Pulmonary artery endothelial cell (primary cell): ENCODE measurements at regions not wholly inside any gene's neighbourhood (a gene's known extent, or its start where the extent isn't known, plus 50 kb on each side); places are given as distances from the start of the nearest gene placed in this dataset.
"Not testable (repeated sequence)": the region's sequence is repeated elsewhere in the genome, so short reads cannot be mapped to it uniquely, and the experiment has no call there.

ENCODE experiments used
- DNase-seq: peaks from one replicate; pipeline ENCODE4 v3.0.0-alpha.2; 2011; ENCODE audit warnings: low read depth, low spot score

DNA sequence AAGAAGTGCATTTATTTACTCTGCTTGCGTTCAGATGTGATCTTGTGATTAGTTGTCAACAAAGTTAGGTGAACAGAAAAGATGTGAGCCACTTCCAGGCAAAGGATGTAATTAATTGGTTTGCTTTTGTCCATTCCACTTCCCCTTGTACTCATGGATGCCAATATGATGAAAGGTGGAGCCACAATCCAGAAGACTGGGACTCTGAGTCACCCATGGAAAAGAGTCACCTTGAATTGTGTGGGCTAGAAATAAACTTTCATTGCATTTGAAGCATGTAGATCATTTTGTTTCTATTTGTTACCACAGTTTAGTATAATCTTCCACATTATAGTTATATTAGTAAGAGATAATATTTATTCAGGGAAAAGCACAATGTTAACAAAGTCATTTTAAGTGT, 684.2 kb downstream of the LTN1 start:
- DNase-seq, result no peak

DNA sequence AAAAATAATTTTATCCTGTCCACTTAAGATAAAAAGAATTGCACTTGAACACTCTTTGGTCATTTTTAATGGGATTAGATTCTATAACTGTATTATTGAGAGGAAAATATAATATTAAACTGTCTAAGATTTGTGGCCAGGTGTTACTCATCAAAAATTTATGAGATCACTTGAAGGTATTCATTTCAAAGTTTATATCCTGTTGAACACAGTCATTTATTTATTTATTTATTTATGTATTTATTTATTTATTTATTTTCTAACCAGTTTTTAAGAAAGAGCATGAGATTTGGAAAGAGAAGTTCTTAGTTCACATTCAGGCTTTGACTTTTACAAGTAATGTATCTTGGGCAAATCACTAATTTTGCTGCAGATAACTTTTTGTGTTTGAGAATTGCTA, 692.7 kb downstream of the LTN1 start:
- no peak for DNase-seq

DNA sequence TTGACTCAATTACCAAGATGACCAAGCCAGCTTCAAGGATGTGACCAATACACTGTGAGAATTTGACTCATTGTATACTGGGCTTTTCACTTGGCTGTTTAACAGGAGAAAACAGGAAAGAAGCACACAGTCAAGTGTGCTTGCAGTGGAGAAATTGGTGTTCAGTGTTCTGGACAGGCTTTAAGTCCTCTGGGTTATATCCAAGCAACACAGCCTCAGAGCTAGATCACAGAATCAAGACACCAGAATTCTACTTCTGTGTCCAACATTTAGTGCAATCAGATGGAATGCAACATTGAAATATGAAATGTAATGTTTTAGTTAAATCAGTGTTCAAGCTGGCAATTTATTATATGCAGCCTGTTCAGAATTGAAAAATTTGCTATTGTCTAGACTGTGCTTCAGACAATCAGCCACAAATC, 694.4 kb downstream of the LTN1 start:
- DNase-seq, result no peak

DNA sequence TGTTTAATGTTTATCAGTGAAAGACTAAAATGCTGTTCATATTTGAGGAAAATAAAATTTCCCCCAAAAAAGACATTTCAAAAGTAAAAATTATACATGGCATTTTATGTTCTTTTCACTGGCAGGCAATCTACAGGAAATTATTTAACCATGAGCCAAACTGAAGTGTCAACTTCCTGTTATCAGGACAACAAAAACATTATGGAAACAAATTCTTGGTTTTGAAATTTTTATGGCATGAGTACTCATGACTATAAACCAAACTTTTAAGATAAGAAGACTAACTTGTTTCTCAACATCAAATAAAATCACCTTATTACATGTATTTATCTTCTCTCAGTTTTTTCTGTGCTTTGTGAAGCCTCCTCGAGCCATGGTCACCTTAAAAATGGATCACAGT, 698.6 kb downstream of the LTN1 start:
- peak; percentile 32 for DNase-seq

DNA sequence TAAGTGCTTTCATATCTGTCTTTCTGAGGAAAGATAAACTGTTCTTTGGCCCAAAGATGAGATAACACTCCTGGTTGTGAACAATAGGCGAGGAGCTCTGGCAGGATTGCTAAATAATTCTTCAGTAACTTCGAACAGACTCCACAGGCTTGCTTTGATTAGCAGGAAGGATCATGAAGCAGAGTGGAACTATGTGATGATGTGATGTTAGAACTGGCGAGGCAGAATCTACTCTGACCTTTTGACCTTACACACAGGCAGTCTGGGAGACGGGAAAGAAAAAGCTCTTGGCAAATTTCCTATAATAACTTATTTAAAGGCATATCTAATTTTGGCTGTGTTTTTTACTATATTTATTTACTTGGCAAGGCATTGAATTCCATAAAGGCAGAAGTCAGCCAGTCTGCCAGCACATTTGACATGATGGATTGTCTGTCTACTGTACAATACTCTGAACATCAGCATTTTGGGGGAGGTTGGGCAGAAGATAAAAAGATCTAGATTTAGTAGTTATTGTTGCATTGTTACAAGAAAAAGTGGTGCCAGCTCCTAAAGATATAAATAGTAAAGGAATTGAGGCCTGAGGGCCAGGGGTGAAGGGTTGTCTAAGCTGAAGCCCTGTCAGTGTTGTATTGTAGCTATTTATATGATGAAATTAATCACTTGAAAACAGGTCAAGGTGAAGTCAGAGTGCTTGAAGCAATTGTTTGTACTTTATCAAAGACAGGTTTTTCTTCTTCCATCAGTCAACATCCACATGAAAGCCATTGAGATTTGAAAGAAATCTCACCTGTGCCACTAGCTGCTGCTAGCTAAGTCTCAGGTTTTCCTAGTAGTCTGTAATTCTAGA, 708.8 kb downstream of the LTN1 start:
- DNase-seq, result peak; percentile 93

DNA sequence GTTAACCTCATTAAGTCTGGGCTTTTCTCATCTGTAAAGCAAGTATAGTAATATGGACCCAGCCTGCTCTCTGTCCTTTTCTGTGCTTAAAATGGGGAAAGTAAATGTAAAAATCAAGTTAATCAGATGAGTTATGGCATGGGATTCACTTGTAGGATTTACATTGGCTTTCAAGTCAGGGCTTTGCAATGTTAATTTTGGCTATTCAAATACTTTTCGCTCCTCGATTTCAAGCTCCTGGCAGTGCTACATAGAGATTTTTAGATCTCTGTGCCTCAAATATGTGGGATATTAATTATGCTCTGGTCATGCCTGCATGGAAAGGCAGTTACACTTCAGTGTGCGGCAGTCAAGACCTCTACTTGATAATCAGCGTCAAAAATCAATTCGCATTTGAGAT, 709.8 kb downstream of the LTN1 start:
- no peak for DNase-seq

DNA sequence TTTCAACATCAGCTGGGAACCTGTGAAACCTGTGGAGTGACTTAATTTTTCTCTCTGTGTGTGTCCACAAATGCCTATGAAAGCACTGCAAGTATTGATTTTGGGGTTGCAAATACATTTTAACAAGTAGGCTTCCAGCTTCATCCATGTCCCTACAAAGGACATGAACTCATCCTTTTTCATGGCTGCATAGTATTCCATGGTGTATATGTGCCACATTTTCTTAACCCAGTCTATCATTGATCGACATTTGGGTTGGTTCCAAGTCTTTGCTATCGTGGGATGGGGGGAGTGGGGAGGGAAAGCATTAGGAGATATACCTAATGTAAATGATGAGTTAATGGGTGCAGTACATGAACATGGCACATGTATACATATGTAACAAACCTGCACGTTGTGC, 711.3 kb downstream of the LTN1 start:
- not testable (repeated sequence) for DNase-seq

DNA sequence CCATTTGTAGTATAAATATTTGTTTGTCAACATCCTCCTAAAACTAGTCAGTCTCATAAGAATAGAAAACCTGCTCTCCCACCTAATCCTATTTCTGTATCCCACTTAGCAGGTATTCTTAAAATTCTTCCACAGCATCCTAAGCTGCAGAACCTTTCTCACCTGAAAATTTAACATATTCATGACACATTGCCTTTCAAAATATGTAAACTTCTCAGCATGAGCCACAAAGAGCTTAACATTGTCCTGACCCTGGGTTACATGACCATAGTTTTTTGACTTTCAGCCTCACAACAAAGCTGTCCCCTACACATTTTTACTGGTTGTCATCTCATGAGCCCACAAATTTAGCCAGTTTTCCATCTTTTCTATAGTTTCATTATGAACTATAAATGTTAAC, 712.1 kb downstream of the LTN1 start:
- no peak for DNase-seq

DNA sequence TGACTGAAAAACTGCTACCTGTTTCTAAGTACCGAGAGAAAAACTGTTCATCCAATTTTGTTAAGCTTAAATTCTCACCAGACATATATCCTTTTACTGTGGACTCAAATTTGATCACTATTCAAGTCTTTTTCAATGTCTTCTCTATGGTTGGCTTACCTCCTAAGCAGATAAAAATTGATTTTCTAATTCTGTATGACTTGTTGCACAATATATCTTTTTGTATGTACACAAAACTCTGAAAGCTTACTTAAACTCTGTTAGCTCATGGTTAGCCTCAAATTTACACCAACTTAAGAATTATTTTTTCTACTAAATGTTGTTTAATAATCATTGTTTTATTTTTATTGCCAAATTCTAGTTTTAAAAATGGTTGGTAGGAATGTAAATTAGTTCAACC, 715.4 kb downstream of the LTN1 start:
- no peak for DNase-seq

DNA sequence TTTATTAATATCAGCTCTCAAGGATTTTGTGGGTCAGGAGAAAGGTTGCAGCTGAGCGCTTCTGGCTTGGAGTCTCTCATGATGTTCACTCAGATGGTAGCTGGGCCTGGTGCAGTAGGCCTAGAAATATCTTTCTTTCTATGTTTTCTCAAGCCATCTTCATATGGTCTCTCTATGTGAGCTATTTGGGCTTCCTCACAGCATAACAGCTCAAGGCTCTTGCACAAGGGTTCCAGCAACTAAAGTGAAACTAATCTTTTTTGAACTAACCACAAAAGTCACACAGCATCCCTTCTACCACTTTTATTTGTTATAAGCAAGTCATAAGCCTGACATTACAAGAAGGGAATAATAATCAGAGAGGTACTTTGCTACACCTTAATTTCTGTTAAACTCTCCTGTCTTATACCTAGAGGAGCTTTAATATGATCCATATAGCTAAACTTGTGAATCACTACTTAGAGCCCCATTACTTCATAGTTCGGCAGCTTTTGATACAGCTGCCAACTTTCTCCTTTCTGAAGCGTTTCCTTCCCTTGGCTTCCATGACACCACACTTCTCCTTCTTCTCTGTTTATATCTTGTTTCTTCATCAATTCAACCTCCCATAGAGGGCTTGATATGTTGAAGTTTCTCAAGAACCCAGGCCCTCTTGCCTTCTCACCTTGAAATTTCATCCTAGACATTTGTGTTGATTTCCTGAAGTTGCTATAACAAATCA, 720.2 kb downstream of the LTN1 start:
- no peak for DNase-seq

DNA sequence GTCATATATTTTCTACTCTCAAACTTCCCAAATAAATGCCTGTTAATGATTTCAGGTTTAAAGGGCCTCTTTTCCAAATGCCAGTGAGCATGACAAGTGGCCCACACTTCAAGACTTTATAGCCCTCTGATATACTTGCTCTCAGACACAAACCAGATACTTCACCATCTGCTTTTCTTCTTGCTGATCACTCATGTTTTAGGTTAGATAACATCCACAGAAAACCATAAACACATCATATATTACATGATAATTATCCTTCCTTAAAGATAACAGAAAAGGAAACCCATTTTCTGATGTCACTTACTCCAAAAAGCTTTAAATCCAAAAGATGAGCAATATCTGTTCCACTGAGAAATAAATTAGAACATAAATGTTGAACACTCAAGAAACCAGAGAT, 723.5 kb downstream of the LTN1 start:
- DNase-seq, result no peak

DNA sequence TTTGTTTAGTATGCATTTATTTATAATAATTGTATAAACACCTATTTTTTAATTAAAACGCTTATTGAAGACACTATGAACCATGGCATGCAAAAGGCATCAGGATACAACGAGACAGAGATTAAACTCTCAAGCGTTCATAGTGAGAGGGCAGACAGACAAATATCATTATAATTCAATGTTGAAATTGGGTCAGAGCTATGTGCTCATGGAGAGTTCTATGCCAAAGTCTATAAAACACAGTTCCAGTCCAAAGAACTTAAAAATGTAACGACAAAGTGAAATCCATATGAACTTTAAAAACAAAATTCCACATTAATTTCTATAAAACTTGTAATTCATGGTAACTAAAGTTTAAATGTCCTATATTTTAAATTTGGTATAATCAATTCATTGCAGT, 724.0 kb downstream of the LTN1 start:
- DNase-seq, result no peak

DNA sequence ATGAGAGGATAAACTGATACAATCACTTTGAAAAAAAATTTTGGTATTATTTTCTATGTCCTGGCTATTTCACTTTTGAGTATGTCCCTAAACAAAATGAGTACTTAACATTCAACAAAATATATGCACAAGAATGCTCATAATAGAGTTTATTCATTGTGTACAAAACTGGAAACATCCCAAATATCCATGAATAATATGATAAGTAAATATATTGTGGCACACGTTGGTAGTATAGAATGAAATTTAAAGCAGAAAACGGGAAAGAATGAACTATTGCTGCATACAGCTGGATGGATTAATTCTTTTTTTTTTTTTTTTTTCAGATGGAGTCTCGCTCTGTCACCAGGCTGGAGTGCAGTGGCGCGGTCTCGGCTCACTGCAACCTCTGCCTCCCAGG, 725.2 kb downstream of the LTN1 start:
- DNase-seq, result no peak

DNA sequence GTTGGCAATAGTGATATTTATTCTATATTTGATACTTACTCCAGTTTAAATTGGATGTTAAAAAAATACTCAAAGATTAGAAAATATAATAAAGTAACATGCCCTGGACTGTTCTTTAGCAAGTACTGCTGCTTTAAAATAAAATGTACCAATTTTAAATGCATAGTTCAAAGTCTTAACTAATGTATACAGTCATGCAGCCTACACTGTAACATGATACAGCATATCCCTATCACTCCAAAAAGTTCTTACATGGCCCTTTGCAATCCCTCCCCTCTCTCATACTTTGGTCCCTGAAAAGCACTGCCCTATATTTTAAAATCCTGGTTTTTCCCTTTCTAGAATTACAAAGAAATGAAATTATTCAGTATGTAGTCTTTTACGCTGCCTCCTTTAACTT, 726.6 kb downstream of the LTN1 start:
- DNase-seq, result no peak

DNA sequence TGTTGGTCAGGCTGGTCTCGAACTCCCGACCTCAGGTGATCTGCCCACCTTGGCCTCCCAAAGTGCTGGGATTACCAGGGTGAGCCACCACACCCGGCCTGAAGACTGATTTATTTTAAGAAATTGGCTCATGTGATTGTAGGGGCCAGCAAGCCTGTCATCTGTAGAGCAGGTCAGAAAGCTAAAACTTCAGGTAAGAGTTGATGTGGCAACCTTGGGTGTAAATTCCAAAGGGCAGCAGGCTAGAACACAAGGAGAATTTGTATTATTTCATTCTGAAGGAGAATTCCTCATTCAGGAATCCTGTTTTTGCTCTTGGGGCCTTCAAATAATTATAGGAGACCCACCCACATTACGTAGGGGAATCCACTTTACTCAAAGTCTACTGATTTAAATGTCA, 728.7 kb downstream of the LTN1 start:
- DNase-seq, result no peak

DNA sequence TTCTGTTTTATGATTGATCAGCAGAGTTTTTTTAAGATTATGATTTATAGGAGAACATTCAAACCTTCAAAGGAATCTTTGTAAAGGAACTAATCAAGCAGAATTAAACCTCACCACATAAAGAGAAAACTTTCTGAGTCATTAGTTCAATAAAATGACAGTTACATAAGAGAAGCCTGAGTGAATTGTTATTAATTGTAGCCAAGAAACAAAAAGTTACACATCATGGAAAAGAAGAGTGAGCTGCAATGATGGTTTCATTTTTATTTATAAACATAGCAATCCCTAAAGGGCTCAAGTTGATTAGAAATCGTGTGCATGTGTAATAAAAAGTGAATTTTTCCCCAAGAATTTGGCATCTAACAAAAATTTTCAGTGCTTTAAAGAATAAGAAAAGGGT, 731.4 kb downstream of the LTN1 start:
- no peak for DNase-seq

DNA sequence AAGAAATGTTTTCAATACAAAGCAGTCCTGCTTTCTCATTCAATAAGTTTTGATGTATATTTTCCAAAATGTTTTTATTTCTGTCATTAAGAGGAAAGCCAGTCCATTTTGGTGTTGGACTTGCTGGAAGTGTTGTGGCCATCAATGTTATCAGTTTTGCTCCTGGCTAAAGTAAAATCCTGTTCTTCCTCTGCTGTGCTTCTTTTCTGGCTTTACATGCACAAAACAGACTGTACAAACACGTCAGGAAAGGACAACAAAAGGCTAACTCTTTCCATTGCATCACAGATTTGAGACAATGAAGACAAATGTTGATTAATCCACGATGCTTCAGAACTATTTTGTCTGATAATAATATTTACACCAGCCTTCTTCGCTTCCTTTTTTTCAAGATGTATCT, 735.4 kb downstream of the LTN1 start:
- DNase-seq, result peak; percentile 1

DNA sequence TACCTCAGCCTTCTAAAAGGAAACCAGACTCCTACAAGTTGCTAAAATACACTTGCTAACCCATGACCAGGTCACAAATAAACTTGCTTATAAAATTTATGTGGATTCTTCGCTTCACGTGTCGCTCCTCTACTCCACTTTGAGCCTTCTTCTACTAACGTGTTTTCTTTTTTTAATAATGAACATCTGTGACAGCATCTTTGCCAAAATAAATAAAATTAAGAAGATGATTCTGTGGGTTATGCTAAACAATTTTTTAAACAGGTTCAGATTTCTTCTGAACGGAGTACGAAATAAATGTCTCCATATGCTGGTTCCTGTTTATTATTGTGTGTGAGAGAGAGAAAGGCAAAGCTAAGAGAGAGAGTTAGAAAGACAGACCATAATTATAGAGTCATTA, 735.8 kb downstream of the LTN1 start:
- no peak for DNase-seq

DNA sequence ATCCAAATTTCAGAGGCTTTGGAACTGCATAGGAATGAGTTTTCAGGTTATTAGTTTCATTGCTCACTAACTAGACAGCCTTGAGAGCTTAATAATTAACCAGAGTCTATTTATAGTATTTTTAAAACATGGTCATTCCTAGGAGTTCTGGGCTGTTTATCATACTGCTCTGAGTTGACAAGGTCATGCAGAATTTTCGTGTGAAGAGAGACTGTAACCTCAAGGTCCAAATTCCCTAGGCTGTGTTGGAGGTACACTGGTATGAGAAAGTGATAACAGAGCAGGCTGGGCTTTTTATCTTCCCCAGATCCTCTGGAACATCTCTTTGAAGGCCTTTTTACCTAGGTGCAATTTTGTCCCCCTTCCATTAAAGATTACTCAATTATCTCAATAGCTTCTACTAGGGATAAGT, 736.3 kb downstream of the LTN1 start:
- DNase-seq, result no peak

DNA sequence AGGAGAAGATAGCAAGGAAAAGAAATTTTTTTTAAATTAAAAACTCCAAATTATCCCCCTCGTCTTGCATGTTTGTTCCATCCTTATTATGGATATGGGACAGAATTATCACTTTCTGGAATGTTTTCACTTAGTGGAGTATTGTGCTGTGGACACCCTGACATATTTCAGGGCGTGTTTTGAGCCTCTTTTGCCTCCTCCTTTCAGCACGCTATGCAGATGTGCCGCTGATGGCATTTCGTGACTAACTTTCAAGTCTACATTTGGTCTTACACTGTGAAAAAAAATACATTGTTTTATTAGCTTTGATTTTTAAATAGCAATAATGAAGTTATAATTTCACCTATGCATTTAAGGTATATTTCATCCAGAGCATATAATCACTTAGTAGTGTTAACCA, 738.7 kb downstream of the LTN1 start:
- DNase-seq, result no peak

DNA sequence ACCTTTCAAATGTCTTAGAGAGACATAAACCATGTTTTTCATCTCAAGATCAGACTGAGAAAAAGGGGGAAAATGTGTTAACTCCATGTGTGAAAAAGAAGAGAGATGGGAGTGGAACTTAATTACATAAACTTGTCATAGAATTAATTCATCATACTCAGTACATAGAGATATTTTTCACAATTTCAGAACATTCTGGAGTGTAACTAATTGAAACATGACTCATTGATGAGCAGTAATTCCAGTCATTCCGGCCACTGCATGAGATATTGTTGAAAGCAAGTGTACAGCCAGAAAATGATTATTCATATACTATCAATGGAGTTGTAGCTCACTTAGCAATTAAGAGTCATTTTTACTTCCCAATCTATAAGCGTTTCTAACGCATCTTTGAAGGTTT, 739.3 kb downstream of the LTN1 start:
- no peak for DNase-seq

DNA sequence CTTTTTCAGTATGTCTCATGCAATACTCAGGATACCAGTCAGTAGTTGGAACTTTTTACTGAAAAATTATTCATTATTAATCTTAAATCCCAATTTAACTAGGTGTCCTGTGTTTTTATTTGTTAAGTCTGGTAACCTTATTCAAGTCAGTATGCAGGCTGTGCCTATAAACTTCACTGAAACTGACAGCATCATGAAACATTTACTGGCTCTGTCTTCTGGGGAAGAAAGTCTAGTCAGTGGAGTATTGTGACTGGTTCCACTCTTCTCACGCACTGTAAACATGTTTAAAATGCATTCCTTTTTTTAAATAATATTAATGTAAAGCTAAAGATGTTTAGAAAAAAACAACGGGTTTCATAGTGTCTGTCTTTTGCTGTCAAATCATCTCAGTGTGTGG, 739.7 kb downstream of the LTN1 start:
- no peak for DNase-seq

DNA sequence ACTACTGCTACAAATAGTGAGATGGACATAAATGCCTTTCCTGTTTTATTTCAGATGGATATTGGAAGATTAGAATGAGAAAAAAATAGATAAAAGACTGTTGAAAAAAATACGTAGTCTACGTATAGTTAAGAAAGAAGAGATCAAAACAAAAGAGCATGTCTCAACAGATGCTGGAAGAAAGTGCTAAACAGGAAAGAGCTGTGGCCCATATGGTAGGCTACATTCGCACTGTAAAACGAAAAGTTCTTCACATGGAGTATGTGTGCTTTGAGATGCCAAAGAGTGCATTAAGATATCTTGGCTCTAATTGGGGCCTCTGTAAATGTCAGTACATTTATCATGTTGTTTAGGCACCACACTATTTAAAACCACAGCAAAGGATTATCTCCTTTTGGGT, 741.7 kb downstream of the LTN1 start:
- DNase-seq, result no peak
